ENCODE measurements at regions not wholly inside any gene's neighbourhood (a gene's known extent, or its start where the extent isn't known, plus 50 kb on each side); places are given as distances from the start of the nearest gene placed in this dataset.
"Not testable (repeated sequence)": the region's sequence is repeated elsewhere in the genome, so short reads cannot be mapped to it uniquely, and the experiment has no call there.

DNA sequence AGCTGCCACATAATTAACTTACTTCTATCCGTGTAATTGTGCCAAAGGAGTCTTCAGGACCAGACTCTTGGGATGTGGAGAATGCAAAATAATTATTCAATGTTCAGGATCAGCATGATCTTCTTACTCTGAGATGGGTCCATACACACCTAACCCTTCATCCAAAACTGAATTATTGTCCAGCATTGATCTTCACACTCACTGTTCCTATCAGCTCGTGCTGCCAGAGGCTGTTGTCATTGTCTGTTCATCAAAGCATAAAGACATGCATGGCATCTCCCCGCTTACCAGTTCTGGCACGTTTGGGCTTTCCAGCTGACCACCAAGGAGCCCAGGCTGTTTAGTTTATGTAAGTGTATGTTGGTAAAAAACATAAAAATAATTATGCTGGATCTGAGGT is 1090.7 kb downstream of the DNAJB9 start:
- 94% methylated on average over 3 of the region's 4 CpGs for WGBS (ENCODE audit: insufficient coverage)
- Mint-ChIP-seq H3K36me3 (no peaks in the 10 kb centered on the region), H3K4me1 (no peaks in the 10 kb centered on the region), H3K27ac (no peak overlapping the region), H3K27me3 (ENCODE audit: low read depth in 3 of 3) (peaks cover 0 to 1% (median 0%) of the 10 kb centered on the region in 3 donors), H3K4me3 (no peak overlapping the region), H3K9me3 (peaks cover 0 to 9% (median 0%) of the 10 kb centered on the region in 7 donors)
- H2AFZ ChIP-seq (ENCODE audit: insufficient read depth, low read depth, low read length, poor library complexity, severe bottlenecking), result no peak overlapping the region
- no peaks in the 10 kb centered on the region for H3K79me2 ChIP-seq (ENCODE audit: insufficient read depth, low read length)
- H4K20me1 ChIP-seq (ENCODE audit: insufficient read depth, low read length), result no peaks in the 10 kb centered on the region
- peaks cover 0 to 4% of the 10 kb centered on the region in 2 donors for H3K9me3 ChIP-seq (replicated peaks in 1 of 2; ENCODE audit: control insufficient read depth in 1 of 2, insufficient read depth in 1 of 2, low read length in 2 of 2)
- intact Hi-C loops (cut with micrococcal nuclease), result no loop called here
- H3K4me1 ChIP-seq (ENCODE audit: control insufficient read depth in 1 of 2, insufficient read depth in 2 of 2, low read length in 2 of 2), result no peaks in the 10 kb centered on the region
- no peak overlapping the region for H3K27ac ChIP-seq (ENCODE audit: low read depth in 1 of 2, low read length in 2 of 2)
- no peak overlapping the region for H3K4me2 ChIP-seq (replicated peaks; ENCODE audit: extremely low read depth, low read length, poor library complexity, severe bottlenecking)
- H3K9ac ChIP-seq (ENCODE audit: insufficient read depth, low read length, poor library complexity, severe bottlenecking), result no peak overlapping the region
- TF ChIP-seq, protein P1, sequence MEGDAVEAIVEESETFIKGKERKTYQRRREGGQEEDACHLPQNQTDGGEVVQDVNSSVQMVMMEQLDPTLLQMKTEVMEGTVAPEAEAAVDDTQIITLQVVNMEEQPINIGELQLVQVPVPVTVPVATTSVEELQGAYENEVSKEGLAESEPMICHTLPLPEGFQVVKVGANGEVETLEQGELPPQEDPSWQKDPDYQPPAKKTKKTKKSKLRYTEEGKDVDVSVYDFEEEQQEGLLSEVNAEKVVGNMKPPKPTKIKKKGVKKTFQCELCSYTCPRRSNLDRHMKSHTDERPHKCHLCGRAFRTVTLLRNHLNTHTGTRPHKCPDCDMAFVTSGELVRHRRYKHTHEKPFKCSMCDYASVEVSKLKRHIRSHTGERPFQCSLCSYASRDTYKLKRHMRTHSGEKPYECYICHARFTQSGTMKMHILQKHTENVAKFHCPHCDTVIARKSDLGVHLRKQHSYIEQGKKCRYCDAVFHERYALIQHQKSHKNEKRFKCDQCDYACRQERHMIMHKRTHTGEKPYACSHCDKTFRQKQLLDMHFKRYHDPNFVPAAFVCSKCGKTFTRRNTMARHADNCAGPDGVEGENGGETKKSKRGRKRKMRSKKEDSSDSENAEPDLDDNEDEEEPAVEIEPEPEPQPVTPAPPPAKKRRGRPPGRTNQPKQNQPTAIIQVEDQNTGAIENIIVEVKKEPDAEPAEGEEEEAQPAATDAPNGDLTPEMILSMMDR (IDR thresholded peaks at IDR 0.05), result no peak
- H3K27me3 ChIP-seq (ENCODE audit: control insufficient read depth in 2 of 2, insufficient read depth in 2 of 2, low read length in 2 of 2), result no peaks in the 10 kb centered on the region
- H3K4me3 ChIP-seq (replicated peaks in 1 of 3; ENCODE audit: low read depth in 2 of 3, low read length in 3 of 3), result no peak overlapping the region
- H3K36me3 ChIP-seq (replicated peaks in 1 of 2; ENCODE audit: control insufficient read depth in 1 of 2, insufficient read depth in 2 of 2, low read length in 2 of 2), result no peaks in the 10 kb centered on the region
- DNase-seq, result no peak

DNA sequence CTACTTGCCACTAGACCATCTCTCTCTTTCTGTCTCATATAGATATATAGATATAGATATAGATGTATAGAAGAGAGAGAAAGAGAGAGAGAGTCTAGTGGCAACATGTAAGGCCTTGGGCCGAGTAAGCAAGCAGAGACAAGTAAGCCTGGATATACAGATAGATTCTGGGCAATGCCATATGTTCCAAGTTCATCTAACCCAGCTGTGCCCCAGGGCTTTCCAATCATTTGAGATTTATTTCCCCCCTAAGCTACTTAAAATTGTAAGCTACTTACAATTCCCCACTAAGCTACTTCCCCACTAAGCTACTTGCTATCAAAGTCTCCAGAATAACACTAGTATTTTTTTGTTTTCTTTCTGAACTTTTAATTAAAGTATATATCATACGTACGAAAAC is 1094.1 kb downstream of the DNAJB9 start:
- no peak for DNase-seq
- TF ChIP-seq, protein P1 (IDR thresholded peaks at IDR 0.05), result no peak
- intact Hi-C loops (cut with micrococcal nuclease), result no loop called here
- H3K4me1 ChIP-seq (ENCODE audit: control insufficient read depth in 1 of 2, insufficient read depth in 2 of 2, low read length in 2 of 2), result no peaks in the 10 kb centered on the region
- no peak overlapping the region for H3K27ac Mint-ChIP-seq
- no peaks in the 10 kb centered on the region for H3K4me1 Mint-ChIP-seq
- H3K27me3 Mint-ChIP-seq (ENCODE audit: low read depth in 3 of 3), result peaks cover 0 to 1% (median 0%) of the 10 kb centered on the region in 3 donors
- no peaks in the 10 kb centered on the region for H3K36me3 ChIP-seq (replicated peaks in 1 of 2; ENCODE audit: control insufficient read depth in 1 of 2, insufficient read depth in 2 of 2, low read length in 2 of 2)
- no peak overlapping the region for H3K27ac ChIP-seq (ENCODE audit: low read depth in 1 of 2, low read length in 2 of 2)
- whole genome bisulfite sequencing (ENCODE audit: insufficient coverage), result no CpG with 5 or more reads among the region's 3 CpGs
- H3K9me3 ChIP-seq (replicated peaks in 1 of 2; ENCODE audit: control insufficient read depth in 1 of 2, insufficient read depth in 1 of 2, low read length in 2 of 2), result no peaks in the 10 kb centered on the region
- H2AFZ ChIP-seq (ENCODE audit: insufficient read depth, low read depth, low read length, poor library complexity, severe bottlenecking), result no peak overlapping the region
- H4K20me1 ChIP-seq (ENCODE audit: insufficient read depth, low read length), result no peaks in the 10 kb centered on the region
- peaks cover 0 to 3% (median 0%) of the 10 kb centered on the region in 7 donors for H3K9me3 Mint-ChIP-seq
- H3K4me3 Mint-ChIP-seq, result no peak overlapping the region
- H3K27me3 ChIP-seq (ENCODE audit: control insufficient read depth in 2 of 2, insufficient read depth in 2 of 2, low read length in 2 of 2), result no peaks in the 10 kb centered on the region
- no peaks in the 10 kb centered on the region for H3K36me3 Mint-ChIP-seq
- no peak overlapping the region for H3K4me2 ChIP-seq (replicated peaks; ENCODE audit: extremely low read depth, low read length, poor library complexity, severe bottlenecking)
- no peak overlapping the region for H3K9ac ChIP-seq (ENCODE audit: insufficient read depth, low read length, poor library complexity, severe bottlenecking)
- H3K4me3 ChIP-seq (replicated peaks in 1 of 3; ENCODE audit: low read depth in 2 of 3, low read length in 3 of 3), result no peak overlapping the region
- no peaks in the 10 kb centered on the region for H3K79me2 ChIP-seq (ENCODE audit: insufficient read depth, low read length)

DNA sequence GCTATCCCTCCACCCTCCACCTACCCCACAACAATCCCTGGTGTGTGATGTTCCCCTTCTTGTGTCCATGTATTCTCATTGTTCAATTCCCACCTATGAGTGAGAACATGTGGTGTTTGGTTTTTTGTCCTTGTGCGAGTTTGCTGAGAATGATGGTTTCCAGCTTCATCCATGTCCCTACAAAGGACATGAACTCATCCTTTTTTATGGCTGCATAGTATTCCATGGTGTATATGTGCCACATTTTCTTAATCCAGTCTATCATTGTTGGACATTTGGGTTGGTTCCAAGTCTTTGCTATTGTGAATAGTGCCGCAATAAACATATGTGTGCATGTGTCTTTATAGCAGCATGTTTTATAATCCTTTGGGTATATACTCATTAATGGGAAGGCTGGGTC is 1117.6 kb downstream of the DNAJB9 start:
- H3K36me3 Mint-ChIP-seq; H3K79me2 ChIP-seq (ENCODE audit: insufficient read depth, low read length); H3K27ac Mint-ChIP-seq; H3K4me1 ChIP-seq (ENCODE audit: control insufficient read depth in 1 of 2, insufficient read depth in 2 of 2, low read length in 2 of 2); H3K27me3 ChIP-seq (ENCODE audit: control insufficient read depth in 2 of 2, insufficient read depth in 2 of 2, low read length in 2 of 2); H3K4me2 ChIP-seq (replicated peaks; ENCODE audit: extremely low read depth, low read length, poor library complexity, severe bottlenecking); H4K20me1 ChIP-seq (ENCODE audit: insufficient read depth, low read length); H3K4me1 Mint-ChIP-seq; H3K9me3 ChIP-seq (replicated peaks in 1 of 2; ENCODE audit: control insufficient read depth in 1 of 2, insufficient read depth in 1 of 2, low read length in 2 of 2); H3K4me3 ChIP-seq (replicated peaks in 1 of 3; ENCODE audit: low read depth in 2 of 3, low read length in 3 of 3); H3K27ac ChIP-seq (ENCODE audit: low read depth in 1 of 2, low read length in 2 of 2); H2AFZ ChIP-seq (ENCODE audit: insufficient read depth, low read depth, low read length, poor library complexity, severe bottlenecking); intact Hi-C loops (cut with micrococcal nuclease); H3K4me3 Mint-ChIP-seq; H3K27me3 Mint-ChIP-seq (ENCODE audit: low read depth in 3 of 3); H3K9ac ChIP-seq (ENCODE audit: insufficient read depth, low read length, poor library complexity, severe bottlenecking); DNase-seq; H3K36me3 ChIP-seq (replicated peaks in 1 of 2; ENCODE audit: control insufficient read depth in 1 of 2, insufficient read depth in 2 of 2, low read length in 2 of 2): not testable (repeated sequence)
- H3K9me3 Mint-ChIP-seq, result peaks cover 0 to 11% (median 2%) of the 10 kb centered on the region in 7 donors
- WGBS (ENCODE audit: insufficient coverage), result no CpG with 5 or more reads among the region's 2 CpGs
